Keratinocyte (primary cell): ENCODE measurements at regions not wholly inside any gene's neighbourhood (a gene's known extent, or its start where the extent isn't known, plus 50 kb on each side); places are given as distances from the start of the nearest gene placed in this dataset.

Experiments
- DNase-seq: peaks from one replicate; pipeline ENCODE4 v3.0.0-alpha.2; 2011; ENCODE audit warnings: low read depth, missing footprints, low spot score
- FAIRE-seq: peaks from 2 replicates; lab custom pipeline; 2011; peaks lifted over from hg19 to GRCh38; lab: Jason Lieb, UNC
- H2AFZ ChIP-seq: 2 replicates; pipeline ENCODE4 v1.6.0; 2012; ENCODE audit warnings: low read length, control low read depth, inconsistent platforms; ENCODE audit not compliant: control insufficient read depth
- H3K27ac ChIP-seq: 2 replicates; pipeline ENCODE4 v1.5.1; 2011; ENCODE audit warnings: low read length; ENCODE audit not compliant: control insufficient read depth, insufficient read depth
- H3K27me3 ChIP-seq: 3 replicates; pipeline ENCODE4 v1.6.0; 2011; ENCODE audit warnings: low read length; ENCODE audit not compliant: control insufficient read depth, insufficient read depth; ENCODE audit errors: extremely low read depth
- H3K36me3 ChIP-seq, 2 experiments: 2 replicates in 1 of 2; 3 replicates in 1 of 2; pipeline ENCODE4 v1.5.1; 2011; ENCODE audit warnings: low read length in 2 of 2, mild to moderate bottlenecking in 1 of 2; ENCODE audit not compliant: control insufficient read depth in 2 of 2, insufficient read depth in 2 of 2; ENCODE audit errors: extremely low read depth in 1 of 2
- H3K4me1 ChIP-seq: 3 replicates; pipeline ENCODE4 v1.5.1; 2011; ENCODE audit warnings: low read length; ENCODE audit not compliant: control insufficient read depth, insufficient read depth; ENCODE audit errors: extremely low read depth
- H3K4me2 ChIP-seq: 3 replicates; pipeline ENCODE4 v1.6.0; 2011; ENCODE audit warnings: low read depth, low read length; ENCODE audit not compliant: control insufficient read depth, insufficient read depth; ENCODE audit errors: extremely low read depth
- H3K4me3 ChIP-seq, 3 experiments: fragments of 200-600 bp in 1 of 3; sonication (generic) in 1 of 3; 2 replicates in 2 of 3; 3 replicates in 1 of 3; pipeline ENCODE4 v1.5.1; 2011 to 2016; ENCODE audit warnings: low read length in 3 of 3, mild to moderate bottlenecking in 3 of 3, control low read depth in 2 of 3, inconsistent platforms in 1 of 3, low read depth in 1 of 3, mixed read lengths in 1 of 3, mixed run types in 1 of 3, moderate library complexity in 1 of 3; ENCODE audit not compliant: control insufficient read depth in 2 of 3, insufficient read depth in 2 of 3; ENCODE audit errors: extremely low read depth in 1 of 3
- H3K79me2 ChIP-seq: 2 replicates; pipeline ENCODE4 v1.6.0; 2012; ENCODE audit warnings: low read length; ENCODE audit not compliant: control insufficient read depth, insufficient read depth
- H3K9ac ChIP-seq: 3 replicates; pipeline ENCODE4 v1.6.0; 2011; ENCODE audit warnings: low read length; ENCODE audit not compliant: control insufficient read depth, insufficient read depth; ENCODE audit errors: extremely low read depth
- H3K9me1 ChIP-seq: 3 replicates; pipeline ENCODE4 v1.6.0; 2011; ENCODE audit warnings: low read length; ENCODE audit not compliant: control insufficient read depth, insufficient read depth; ENCODE audit errors: extremely low read depth
- H3K9me3 ChIP-seq: 2 replicates; pipeline ENCODE4 v1.5.1; 2012; ENCODE audit warnings: low read depth, low read length; ENCODE audit not compliant: control insufficient read depth
- H4K20me1 ChIP-seq: 3 replicates; pipeline ENCODE4 v1.6.0; 2011; ENCODE audit warnings: low read length; ENCODE audit not compliant: control insufficient read depth, insufficient read depth; ENCODE audit errors: extremely low read depth
- EZH2 ChIP-seq: IDR thresholded peaks from one replicate; pipeline ENCODE4 v1.6.1; 2012; ENCODE audit warnings: inconsistent platforms, mild to moderate bottlenecking, low read length, moderate library complexity
- dilution Hi-C: fragments of 300-500 bp; cut with MboI; formaldehyde crosslinking; loops from one replicate; pipeline ENCODE4 v1.7.0; 2020; ENCODE audit warnings: low sequenced_read_pairs; ENCODE audit not compliant: extremely low pct_ligation_motif_present
- TF ChIP-seq, protein P1 (sequence below), 3 experiments: IDR thresholded peaks in 1 of 3; conservative IDR thresholded peaks in 1 of 3; optimal IDR thresholded peaks in 1 of 3; 2 replicates in 2 of 3; 3 replicates in 1 of 3; pipeline versions ENCODE3 to v1.5.1; 2011; ENCODE audit warnings: low read length in 3 of 3, mild to moderate bottlenecking in 3 of 3, moderate library complexity in 2 of 3, control low read depth in 1 of 3, inconsistent platforms in 1 of 3; ENCODE audit not compliant: insufficient read depth in 2 of 3; ENCODE audit errors: extremely low read depth in 1 of 3

GRCh38 chr11:134666273-134667174, 254.5 kb upstream of the B3GAT1 start:
- no peaks in the 10 kb centered on the region for H3K9me1 ChIP-seq
- H3K4me1 ChIP-seq: no peaks in the 10 kb centered on the region
- H3K4me2 ChIP-seq: no peak overlapping the region
- H4K20me1 ChIP-seq: no peaks in the 10 kb centered on the region
- no peaks in the 10 kb centered on the region for H3K27me3 ChIP-seq
- H3K9me3 ChIP-seq: peaks cover 2% of the 10 kb centered on the region
- no peak overlapping the region for H3K27ac ChIP-seq
- H3K4me3 ChIP-seq: no peak overlapping the region
- H3K36me3 ChIP-seq: no peaks in the 10 kb centered on the region
- TF ChIP-seq, protein P1, sequence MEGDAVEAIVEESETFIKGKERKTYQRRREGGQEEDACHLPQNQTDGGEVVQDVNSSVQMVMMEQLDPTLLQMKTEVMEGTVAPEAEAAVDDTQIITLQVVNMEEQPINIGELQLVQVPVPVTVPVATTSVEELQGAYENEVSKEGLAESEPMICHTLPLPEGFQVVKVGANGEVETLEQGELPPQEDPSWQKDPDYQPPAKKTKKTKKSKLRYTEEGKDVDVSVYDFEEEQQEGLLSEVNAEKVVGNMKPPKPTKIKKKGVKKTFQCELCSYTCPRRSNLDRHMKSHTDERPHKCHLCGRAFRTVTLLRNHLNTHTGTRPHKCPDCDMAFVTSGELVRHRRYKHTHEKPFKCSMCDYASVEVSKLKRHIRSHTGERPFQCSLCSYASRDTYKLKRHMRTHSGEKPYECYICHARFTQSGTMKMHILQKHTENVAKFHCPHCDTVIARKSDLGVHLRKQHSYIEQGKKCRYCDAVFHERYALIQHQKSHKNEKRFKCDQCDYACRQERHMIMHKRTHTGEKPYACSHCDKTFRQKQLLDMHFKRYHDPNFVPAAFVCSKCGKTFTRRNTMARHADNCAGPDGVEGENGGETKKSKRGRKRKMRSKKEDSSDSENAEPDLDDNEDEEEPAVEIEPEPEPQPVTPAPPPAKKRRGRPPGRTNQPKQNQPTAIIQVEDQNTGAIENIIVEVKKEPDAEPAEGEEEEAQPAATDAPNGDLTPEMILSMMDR (optimal IDR thresholded peaks at IDR 0.05 in 1 of 3, IDR thresholded peaks at IDR 0.05 in 1 of 3, conservative IDR thresholded peaks at IDR 0.05 in 1 of 3; ENCODE audit: extremely low read depth in 1 of 3, insufficient read depth in 2 of 3, low read length in 3 of 3): no peak
- TF ChIP-seq EZH2: no peak
- no peaks in the 10 kb centered on the region for H3K79me2 ChIP-seq
- no peak overlapping the region for H2AFZ ChIP-seq
- DNase-seq (no peak), FAIRE-seq (no peak)
- H3K9ac ChIP-seq: no peak overlapping the region
- dilution Hi-C loops: no loop called here

DNA sequence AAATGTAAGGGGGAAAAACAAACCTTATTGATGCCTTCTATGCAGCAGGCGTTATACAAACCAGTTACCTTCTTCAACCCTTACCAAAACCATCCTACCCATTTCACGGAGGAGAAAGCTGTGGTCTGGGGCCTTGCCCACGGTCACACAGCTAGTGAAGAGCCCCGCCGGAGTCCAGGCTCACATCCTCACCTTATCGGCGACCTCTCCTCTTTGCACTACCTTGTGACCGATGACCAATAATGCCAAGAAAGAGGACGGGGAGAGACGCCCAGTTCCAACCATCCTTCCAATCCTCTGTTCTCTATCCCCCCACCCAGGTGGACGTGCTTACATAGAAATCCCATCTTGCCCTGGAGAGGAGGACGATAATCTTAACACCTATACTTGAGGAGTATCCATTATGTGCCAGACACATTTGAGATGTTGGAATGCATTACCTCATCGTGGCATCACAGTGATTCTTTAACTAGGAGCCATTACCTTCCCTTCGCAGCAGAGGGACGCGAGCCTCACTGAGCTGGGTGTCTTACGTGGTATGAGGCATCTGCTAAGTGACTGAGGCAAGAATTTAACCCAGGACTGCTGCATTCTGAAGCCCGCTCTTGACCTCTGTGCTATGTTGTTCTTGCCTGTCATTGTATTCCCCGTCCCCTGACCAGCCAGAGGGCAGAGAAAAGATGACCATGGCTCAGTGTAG, 253.7 kb upstream of the B3GAT1 start:
- Histone ChIP-seq H2AFZ (no peak overlapping the region), H3K4me1 (no peaks in the 10 kb centered on the region), H3K36me3 (no peaks in the 10 kb centered on the region), H3K9me3 (peaks cover 2% of the 10 kb centered on the region), H3K4me2 (no peak overlapping the region), H3K79me2 (no peaks in the 10 kb centered on the region), H3K4me3 (no peak overlapping the region), H4K20me1 (no peaks in the 10 kb centered on the region), H3K27me3 (no peaks in the 10 kb centered on the region), H3K9me1 (no peaks in the 10 kb centered on the region), H3K27ac (no peak overlapping the region), H3K9ac (no peak overlapping the region)
- dilution Hi-C loops: no loop called here
- DNase-seq (no peak), FAIRE-seq (no peak)
- no peak for TF ChIP-seq EZH2
- TF ChIP-seq, protein P1 (optimal IDR thresholded peaks at IDR 0.05 in 1 of 3, IDR thresholded peaks at IDR 0.05 in 1 of 3, conservative IDR thresholded peaks at IDR 0.05 in 1 of 3; ENCODE audit: extremely low read depth in 1 of 3, insufficient read depth in 2 of 3, low read length in 3 of 3): no peak
